Trophoblast cell (in vitro differentiated cells and primary cell): ENCODE measurements at regions not wholly inside any gene's neighbourhood (a gene's known extent, or its start where the extent isn't known, plus 50 kb on each side); places are given as distances from the start of the nearest gene placed in this dataset.

Experiments
- DNase-seq, 2 donors: peaks; one replicate each; pipeline ENCODE4 v3.0.0-alpha.2; 2016
- H2AFZ ChIP-seq: 2 replicates; pipeline ENCODE4 v1.6.1; 2013; ENCODE audit warnings: low read length, moderate library complexity, mild to moderate bottlenecking; ENCODE audit not compliant: insufficient read depth, poor library complexity
- H2AK5ac ChIP-seq: 2 replicates; pipeline ENCODE4 v1.6.1; 2013; ENCODE audit warnings: mild to moderate bottlenecking, low read length
- H2BK120ac ChIP-seq: 2 replicates; pipeline ENCODE4 v1.6.1; 2013; ENCODE audit warnings: low read length, mild to moderate bottlenecking, moderate library complexity; ENCODE audit not compliant: insufficient read depth, poor library complexity
- H2BK12ac ChIP-seq: 2 replicates; pipeline ENCODE4 v1.6.1; 2013; ENCODE audit warnings: mild to moderate bottlenecking, low read length, moderate library complexity
- H2BK5ac ChIP-seq: 2 replicates; pipeline ENCODE4 v1.6.1; 2013; ENCODE audit warnings: low read length, low read depth, moderate library complexity, mild to moderate bottlenecking; ENCODE audit not compliant: poor library complexity
- H3K14ac ChIP-seq: 2 replicates; pipeline ENCODE4 v1.6.1; 2013; ENCODE audit warnings: mild to moderate bottlenecking, low read length
- H3K18ac ChIP-seq: 2 replicates; pipeline ENCODE4 v1.6.1; 2013; ENCODE audit warnings: mild to moderate bottlenecking, low read length
- H3K23ac ChIP-seq: 2 replicates; pipeline ENCODE4 v1.6.1; 2013; ENCODE audit warnings: low read length
- H3K27ac ChIP-seq: 2 replicates; pipeline ENCODE4 v1.5.1; 2013; ENCODE audit warnings: low read depth, mild to moderate bottlenecking, inconsistent platforms, low read length, moderate library complexity
- H3K27me3 ChIP-seq: 2 replicates; pipeline ENCODE4 v1.6.1; 2013; ENCODE audit warnings: inconsistent platforms, mild to moderate bottlenecking, low read length, moderate library complexity; ENCODE audit not compliant: insufficient read depth
- H3K36me3 ChIP-seq, 2 experiments: 1 replicate in 1 of 2; 2 replicates in 1 of 2; pipeline ENCODE4 v1.6.1; 2013; ENCODE audit warnings: low read length in 2 of 2, mild to moderate bottlenecking in 2 of 2, moderate library complexity in 1 of 2; ENCODE audit not compliant: insufficient read depth in 2 of 2, control insufficient read depth in 1 of 2
- H3K4ac ChIP-seq: 2 replicates; pipeline ENCODE4 v1.6.1; 2013; ENCODE audit warnings: low read depth, mild to moderate bottlenecking, low read length, moderate library complexity
- H3K4me1 ChIP-seq, 2 experiments: 1 replicate in 1 of 2; 2 replicates in 1 of 2; pipeline ENCODE4 v1.6.1; 2013; ENCODE audit warnings: low read length in 2 of 2, mild to moderate bottlenecking in 2 of 2, moderate library complexity in 1 of 2; ENCODE audit not compliant: insufficient read depth in 2 of 2, control insufficient read depth in 1 of 2
- H3K4me2 ChIP-seq: 2 replicates; pipeline ENCODE4 v1.6.1; 2013; ENCODE audit warnings: inconsistent platforms, mild to moderate bottlenecking, low read length, moderate library complexity
- H3K4me3 ChIP-seq: 2 replicates; pipeline ENCODE4 v1.5.1; 2013; ENCODE audit warnings: mild to moderate bottlenecking, low read depth, low read length, inconsistent platforms
- H3K79me1 ChIP-seq: one replicate; pipeline ENCODE4 v1.6.1; 2013; ENCODE audit warnings: low read length
- H3K79me2 ChIP-seq: 2 replicates; pipeline ENCODE4 v1.6.1; 2013; ENCODE audit warnings: low read length, mild to moderate bottlenecking; ENCODE audit not compliant: control insufficient read depth, insufficient read depth, poor library complexity
- H3K9ac ChIP-seq: 2 replicates; pipeline ENCODE4 v1.6.1; 2013; ENCODE audit warnings: mild to moderate bottlenecking, low read length
- H3K9me3 ChIP-seq: 2 replicates; pipeline ENCODE4 v1.6.1; 2013; ENCODE audit warnings: low read depth, mild to moderate bottlenecking, control low read depth, inconsistent platforms, low read length; ENCODE audit not compliant: insufficient read depth
- H4K12ac ChIP-seq: 2 replicates; pipeline ENCODE4 v1.6.1; 2013; ENCODE audit warnings: low read depth, mild to moderate bottlenecking, low read length, moderate library complexity
- H4K8ac ChIP-seq: 2 replicates; pipeline ENCODE4 v1.6.1; 2013; ENCODE audit warnings: low read depth, mild to moderate bottlenecking, low read length, moderate library complexity
- H4K91ac ChIP-seq: one replicate; pipeline ENCODE4 v1.6.1; 2013; ENCODE audit warnings: low read depth, mild to moderate bottlenecking, low read length, moderate library complexity
- WGBS: extraction: QIAGEN DNeasy Blood & Tissue Kit; methylation state at CpG from one replicate; pipeline ENCODE4 v1.1.7; 2013; ENCODE audit warnings: missing lambda C conversion rate; ENCODE audit not compliant: insufficient read length, insufficient coverage; ENCODE audit errors: extremely low coverage; 5-methylcytosine and 5-hydroxymethylcytosine counted together

DNA sequence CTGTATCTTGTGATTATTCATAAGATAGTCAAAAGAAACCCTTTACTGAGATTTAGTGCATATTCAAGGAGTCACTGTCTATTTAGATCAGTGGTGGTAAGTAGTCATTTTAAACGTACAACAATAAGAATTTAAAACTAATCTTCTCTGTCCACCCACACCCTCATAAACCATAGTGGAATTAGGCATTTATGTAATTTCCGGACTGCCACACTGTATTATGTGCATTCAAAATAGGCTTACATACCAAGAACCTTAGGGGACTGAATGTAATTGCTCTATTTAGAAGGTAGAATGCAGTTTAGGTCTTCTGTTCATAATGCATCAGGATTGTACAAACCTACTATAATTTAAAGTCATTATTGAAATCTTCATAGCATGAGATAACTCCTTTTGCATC, 685.4 kb downstream of the TENT5A start:
- Histone ChIP-seq H3K4me2 (no peak overlapping the region), H3K36me3 (no peaks in the 10 kb centered on the region), H3K79me1 (no peaks in the 10 kb centered on the region), H4K8ac (no peak overlapping the region), H3K4me3 (no peak overlapping the region), H2BK5ac (no peak overlapping the region), H4K91ac (no peak overlapping the region), H3K14ac (no peak overlapping the region), H3K27ac (no peak overlapping the region), H3K27me3 (no peaks in the 10 kb centered on the region), H2AFZ (no peak overlapping the region), H3K23ac (no peak overlapping the region), H4K12ac (no peak overlapping the region), H2BK12ac (no peak overlapping the region), H3K9ac (no peak overlapping the region), H3K4ac (no peak overlapping the region), H3K79me2 (no peaks in the 10 kb centered on the region), H3K18ac (no peak overlapping the region), H2AK5ac (no peak overlapping the region), H3K4me1 (no peaks in the 10 kb centered on the region), H3K9me3 (no peaks in the 10 kb centered on the region), H2BK120ac (no peak overlapping the region)
- DNase-seq = no peak
- WGBS = no CpG with 5 or more reads among the region's 2 CpGs

DNA sequence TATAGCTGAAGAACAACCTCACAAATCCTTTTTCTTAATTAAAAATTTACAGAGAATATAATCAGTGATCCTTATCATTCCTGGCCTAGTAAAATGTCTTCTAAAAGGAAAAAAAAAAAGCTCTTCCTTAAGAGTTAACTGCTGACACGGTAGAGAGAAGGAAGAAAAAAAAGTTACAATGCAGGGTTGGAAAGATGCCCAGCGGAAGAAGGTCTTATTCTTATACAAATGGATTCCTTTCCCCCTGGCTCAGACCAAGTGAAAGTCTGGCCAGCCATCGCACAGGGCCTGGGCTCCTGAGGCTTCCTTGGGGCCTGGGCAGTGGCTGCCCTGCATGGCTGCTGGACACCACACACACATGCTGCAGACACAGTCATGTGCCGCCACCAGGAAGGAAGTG, 688.6 kb downstream of the TENT5A start:
- no peak overlapping the region for H2BK12ac ChIP-seq
- WGBS = no CpG with 5 or more reads among the region's 4 CpGs
- no peak overlapping the region for H3K23ac ChIP-seq
- no peak overlapping the region for H3K4ac ChIP-seq
- H3K14ac ChIP-seq = no peak overlapping the region
- no peak for DNase-seq
- H2AK5ac ChIP-seq = no peak overlapping the region
- H3K4me2 ChIP-seq = no peak overlapping the region
- H4K12ac ChIP-seq = no peak overlapping the region
- H3K4me1 ChIP-seq = no peaks in the 10 kb centered on the region
- no peak overlapping the region for H4K8ac ChIP-seq
- no peaks in the 10 kb centered on the region for H3K9me3 ChIP-seq
- H2AFZ ChIP-seq = no peak overlapping the region
- H3K27me3 ChIP-seq = no peaks in the 10 kb centered on the region
- H2BK120ac ChIP-seq = no peak overlapping the region
- no peak overlapping the region for H2BK5ac ChIP-seq
- no peaks in the 10 kb centered on the region for H3K36me3 ChIP-seq
- H3K4me3 ChIP-seq = no peak overlapping the region
- no peak overlapping the region for H3K27ac ChIP-seq
- H3K79me2 ChIP-seq = no peaks in the 10 kb centered on the region
- H3K79me1 ChIP-seq = no peaks in the 10 kb centered on the region
- H3K18ac ChIP-seq = no peak overlapping the region
- no peak overlapping the region for H4K91ac ChIP-seq
- H3K9ac ChIP-seq = no peak overlapping the region

DNA sequence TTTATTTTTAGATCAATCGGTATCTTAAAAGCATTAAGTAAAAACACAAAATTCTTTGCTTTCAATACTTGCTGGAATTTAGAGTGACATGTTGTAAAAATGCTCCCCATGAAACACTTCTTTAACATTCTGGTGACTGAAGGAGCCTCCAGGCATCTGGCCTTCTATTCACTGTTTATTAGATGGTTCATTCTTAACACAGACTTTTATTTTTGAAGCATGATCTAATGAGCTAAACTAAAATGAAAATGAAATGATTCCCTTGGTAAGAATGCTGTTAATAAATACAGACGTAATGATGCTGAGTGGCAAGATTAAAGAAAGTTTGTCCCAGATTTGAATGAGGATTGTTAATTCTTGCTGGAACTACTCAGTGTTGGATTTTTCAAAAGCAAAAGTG, 698.4 kb downstream of the TENT5A start:
- H4K12ac ChIP-seq = no peak overlapping the region
- no peak overlapping the region for H3K18ac ChIP-seq
- no peak overlapping the region for H4K8ac ChIP-seq
- no peak overlapping the region for H2BK120ac ChIP-seq
- H3K4me2 ChIP-seq = no peak overlapping the region
- no peak overlapping the region for H2BK12ac ChIP-seq
- H3K4me1 ChIP-seq = no peaks in the 10 kb centered on the region
- no peak overlapping the region for H2AFZ ChIP-seq
- no CpG with 5 or more reads among the region's 2 CpGs for WGBS
- no peak overlapping the region for H3K4me3 ChIP-seq
- H3K27ac ChIP-seq = no peak overlapping the region
- H3K79me1 ChIP-seq = no peaks in the 10 kb centered on the region
- DNase-seq = no peak
- H3K23ac ChIP-seq = no peak overlapping the region
- H3K36me3 ChIP-seq = no peaks in the 10 kb centered on the region
- no peaks in the 10 kb centered on the region for H3K9me3 ChIP-seq
- H2AK5ac ChIP-seq = no peak overlapping the region
- no peak overlapping the region for H2BK5ac ChIP-seq
- H3K9ac ChIP-seq = no peak overlapping the region
- no peaks in the 10 kb centered on the region for H3K79me2 ChIP-seq
- no peak overlapping the region for H3K14ac ChIP-seq
- H3K27me3 ChIP-seq = no peaks in the 10 kb centered on the region
- H4K91ac ChIP-seq = no peak overlapping the region
- no peak overlapping the region for H3K4ac ChIP-seq

DNA sequence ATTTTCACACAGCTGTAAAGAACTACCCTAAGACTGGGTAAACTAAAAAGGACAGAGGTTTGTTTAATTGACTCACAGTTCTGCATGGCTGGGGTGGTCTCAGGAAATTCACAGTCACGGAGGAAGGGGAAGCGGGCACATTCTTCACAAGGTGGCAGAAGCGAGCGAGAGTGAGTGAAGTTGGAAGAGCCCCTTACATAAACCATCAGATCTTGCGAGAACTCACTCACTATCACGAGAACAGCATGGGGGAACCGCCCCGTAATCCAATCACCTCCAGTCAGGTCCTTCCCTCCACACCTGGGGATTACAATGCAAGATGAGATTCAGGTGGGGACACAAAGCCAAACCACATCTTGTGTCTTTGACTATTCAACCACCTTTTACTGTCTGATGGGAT, 700.5 kb downstream of the TENT5A start:
- DNase-seq = no peak
- H2BK120ac ChIP-seq = no peak overlapping the region
- no peak overlapping the region for H4K8ac ChIP-seq
- no peaks in the 10 kb centered on the region for H3K4me1 ChIP-seq
- no peak overlapping the region for H3K14ac ChIP-seq
- no peak overlapping the region for H2AK5ac ChIP-seq
- no CpG with 5 or more reads among the region's 8 CpGs for WGBS
- H2BK12ac ChIP-seq = no peak overlapping the region
- no peak overlapping the region for H3K23ac ChIP-seq
- H3K79me1 ChIP-seq = no peaks in the 10 kb centered on the region
- H3K4me3 ChIP-seq = no peak overlapping the region
- no peak overlapping the region for H3K27ac ChIP-seq
- H3K79me2 ChIP-seq = no peaks in the 10 kb centered on the region
- no peaks in the 10 kb centered on the region for H3K9me3 ChIP-seq
- H4K91ac ChIP-seq = no peak overlapping the region
- H3K4me2 ChIP-seq = no peak overlapping the region
- H3K4ac ChIP-seq = no peak overlapping the region
- no peaks in the 10 kb centered on the region for H3K27me3 ChIP-seq
- H2BK5ac ChIP-seq = no peak overlapping the region
- H3K18ac ChIP-seq = no peak overlapping the region
- H3K9ac ChIP-seq = no peak overlapping the region
- H3K36me3 ChIP-seq = no peaks in the 10 kb centered on the region
- H4K12ac ChIP-seq = no peak overlapping the region
- H2AFZ ChIP-seq = no peak overlapping the region
